Neural cell (in vitro differentiated cells): ENCODE measurements at regions not wholly inside any gene's neighbourhood (a gene's known extent, or its start where the extent isn't known, plus 50 kb on each side); places are given as distances from the start of the nearest gene placed in this dataset.

ENCODE experiments used
- H2AFZ ChIP-seq: fragments of 200-600, 300-800 bp; sonication (generic), shearing (Covaris generic); 2 replicates; pipeline ENCODE4 v1.6.0; 2014; ENCODE audit warnings: low read depth, mild to moderate bottlenecking, antibody characterized with exemption, low read length, moderate library complexity
- H3F3A ChIP-seq: fragments of 200-600 bp; shearing (Covaris generic); 2 replicates; pipeline ENCODE4 v1.6.1; 2016; ENCODE audit warnings: mild to moderate bottlenecking, moderate library complexity, mixed read lengths, antibody characterized with exemption, low read length; ENCODE audit not compliant: insufficient read depth, poor library complexity, severe bottlenecking
- H3K27ac ChIP-seq: fragments of 200-600, 300-800 bp; sonication (generic), shearing (Covaris generic); 2 replicates; pipeline ENCODE4 v1.5.1; 2014; ENCODE audit warnings: mild to moderate bottlenecking, low read length, moderate library complexity
- H3K27me3 ChIP-seq: fragments of 300-800, 200-600 bp; sonication (generic), shearing (Covaris generic); 2 replicates; pipeline ENCODE4 v1.6.0; 2014; ENCODE audit warnings: mild to moderate bottlenecking, low read depth, low read length, moderate library complexity; ENCODE audit not compliant: insufficient read depth
- H3K36me3 ChIP-seq: fragments of 300-800, 200-600 bp; sonication (generic), shearing (Covaris generic); 2 replicates; pipeline ENCODE4 v1.5.1; 2014; ENCODE audit warnings: mild to moderate bottlenecking, antibody characterized with exemption, low read length, moderate library complexity; ENCODE audit not compliant: insufficient read depth
- H3K4me2 ChIP-seq: fragments of 300-800, 200-600 bp; sonication (generic), shearing (Covaris generic); 2 replicates; pipeline ENCODE4 v1.6.0; 2014; ENCODE audit warnings: mild to moderate bottlenecking, low read length
- H3K4me3 ChIP-seq: fragments of 300-800, 200-600 bp; sonication (generic), shearing (Covaris generic); 2 replicates; pipeline ENCODE4 v1.5.1; 2014; ENCODE audit warnings: mild to moderate bottlenecking, low read length, moderate library complexity
- H3K79me2 ChIP-seq: fragments of 200-600 bp; shearing (Covaris generic); replicated peaks from 2 replicates; pipeline ENCODE4 v1.6.0; 2014; ENCODE audit warnings: mild to moderate bottlenecking, low read length, moderate library complexity; ENCODE audit not compliant: insufficient read depth
- H3K9ac ChIP-seq: fragments of 300-800, 200-600 bp; sonication (generic), shearing (Covaris generic); 2 replicates; pipeline ENCODE4 v1.6.1; 2016; ENCODE audit warnings: mild to moderate bottlenecking, low read length, mixed read lengths
- H3K9me2 ChIP-seq: fragments of 200-600 bp; shearing (Covaris generic); 2 replicates; pipeline ENCODE4 v1.6.1; 2016; ENCODE audit warnings: mild to moderate bottlenecking, low read length, mixed read lengths; ENCODE audit not compliant: insufficient read depth
- H3K9me3 ChIP-seq: fragments of 200-600, 300-800 bp; sonication (generic), shearing (Covaris generic); 2 replicates; pipeline ENCODE4 v1.6.1; 2016; ENCODE audit warnings: mild to moderate bottlenecking, mixed run types, low read length, moderate library complexity, mixed read lengths
- H4K20me1 ChIP-seq: fragments of 200-600 bp; shearing (Covaris generic); 2 replicates; pipeline ENCODE4 v1.6.1; 2016; ENCODE audit warnings: mild to moderate bottlenecking, mixed run types; ENCODE audit not compliant: insufficient read depth
- CTCF ChIP-seq: fragments of 450-650 bp; IDR thresholded peaks from 2 replicates; pipeline ENCODE4 v1.5.1; 2014; ENCODE audit warnings: antibody characterized with exemption, mild to moderate bottlenecking, moderate library complexity; ENCODE audit not compliant: poor library complexity, severe bottlenecking
- EP300 ChIP-seq: fragments of 450-650 bp; conservative IDR thresholded peaks from 2 replicates; pipeline ENCODE4 v1.6.1; 2014; ENCODE audit warnings: antibody characterized with exemption, mild to moderate bottlenecking, moderate library complexity; ENCODE audit not compliant: poor library complexity, severe bottlenecking
- EZH2 ChIP-seq: fragments of 200-600, 300-800 bp; shearing (Covaris generic), sonication (generic); IDR thresholded peaks from 2 replicates; pipeline ENCODE4 v1.6.1; 2014; ENCODE audit warnings: antibody characterized with exemption, low read length, borderline replicate concordance, mild to moderate bottlenecking; ENCODE audit not compliant: insufficient read depth, poor library complexity, severe bottlenecking
- MXI1 ChIP-seq: fragments of 450-650 bp; conservative IDR thresholded peaks from 2 replicates; pipeline ENCODE4 v1.6.1; 2014; ENCODE audit warnings: antibody characterized with exemption, mild to moderate bottlenecking; ENCODE audit not compliant: poor library complexity, severe bottlenecking
- POLR2AphosphoS5 ChIP-seq: IDR thresholded peaks from 2 replicates; pipeline ENCODE4 v1.6.1; 2012
- RAD21 ChIP-seq: fragments of 450-650 bp; conservative IDR thresholded peaks from 2 replicates; pipeline ENCODE4 v1.6.1; 2014; ENCODE audit warnings: antibody characterized with exemption, mild to moderate bottlenecking, moderate library complexity
- REST ChIP-seq: IDR thresholded peaks from 2 replicates; pipeline ENCODE4 v1.6.1; 2012; ENCODE audit warnings: borderline replicate concordance
- SMC3 ChIP-seq: fragments of 450-650 bp; conservative IDR thresholded peaks from 2 replicates; pipeline ENCODE4 v1.6.1; 2014; ENCODE audit warnings: antibody characterized with exemption, mild to moderate bottlenecking, moderate library complexity; ENCODE audit not compliant: poor library complexity
- TAF1 ChIP-seq: IDR thresholded peaks from 2 replicates; pipeline ENCODE4 v1.6.1; 2012; ENCODE audit warnings: low read depth

GRCh38 chr20:57819691-57820380, 110.0 kb upstream of the PMEPA1 start:
- H3K79me2 ChIP-seq = no peaks in the 10 kb centered on the region
- no peaks in the 10 kb centered on the region for H3K27me3 ChIP-seq
- H3K9ac ChIP-seq = no peak overlapping the region
- H4K20me1 ChIP-seq = no peaks in the 10 kb centered on the region
- no peaks in the 10 kb centered on the region for H3K9me3 ChIP-seq
- H2AFZ ChIP-seq = no peak overlapping the region
- no peaks in the 10 kb centered on the region for H3K36me3 ChIP-seq
- H3K9me2 ChIP-seq = no peaks in the 10 kb centered on the region
- no peaks in the 10 kb centered on the region for H3F3A ChIP-seq
- no peak overlapping the region for H3K4me2 ChIP-seq
- no peak overlapping the region for H3K27ac ChIP-seq
- H3K4me3 ChIP-seq = no peak overlapping the region
- no peak for TF ChIP-seq POLR2AphosphoS5
- TF ChIP-seq SMC3 = no peak
- TF ChIP-seq EP300 = no peak
- TF ChIP-seq TAF1 = no peak
- TF ChIP-seq RAD21 = no peak
- TF ChIP-seq CTCF = no peak
- TF ChIP-seq MXI1 = no peak
- no peak for TF ChIP-seq REST

GRCh38 chr20:57819291-57819690, 109.5 kb upstream of the PMEPA1 start:
- H3F3A ChIP-seq = no peaks in the 10 kb centered on the region
- TF ChIP-seq TAF1 = no peak
- no peak for TF ChIP-seq POLR2AphosphoS5
- TF ChIP-seq REST = no peak
- TF ChIP-seq MXI1 = no peak
- no peak for TF ChIP-seq SMC3
- no peak for TF ChIP-seq CTCF
- TF ChIP-seq EP300 = no peak
- no peak for TF ChIP-seq RAD21
- no peak for TF ChIP-seq EZH2
- H3K36me3 ChIP-seq = no peaks in the 10 kb centered on the region

More at GRCh38 chr20:57819291-57819690, 109.5 kb upstream of the PMEPA1 start:
- Histone ChIP-seq H4K20me1 (no peaks in the 10 kb centered on the region), H3K9me3 (no peaks in the 10 kb centered on the region), H2AFZ (no peak overlapping the region), H3K27me3 (no peaks in the 10 kb centered on the region), H3K27ac (no peak overlapping the region), H3K4me3 (no peak overlapping the region), H3K4me2 (no peak overlapping the region), H3K9me2 (no peaks in the 10 kb centered on the region), H3K9ac (no peak overlapping the region), H3K79me2 (no peaks in the 10 kb centered on the region)
